ENCODE measurements at regions not wholly inside any gene's neighbourhood (a gene's known extent, or its start where the extent isn't known, plus 50 kb on each side); places are given as distances from the start of the nearest gene placed in this dataset.
"Not testable (repeated sequence)": the region's sequence is repeated elsewhere in the genome, so short reads cannot be mapped to it uniquely, and the experiment has no call there.

- H3K9me3 ChIP-seq (ENCODE audit: low read depth, low read length), result peaks cover 5% of the 10 kb centered on the region
- H3K4me3 ChIP-seq (ENCODE audit: low read length), result no peak overlapping the region
- H3K4me1 ChIP-seq (ENCODE audit: insufficient read depth, low read length), result no peaks in the 10 kb centered on the region
- H3K27me3 ChIP-seq (ENCODE audit: insufficient read depth, low read length), result no peaks in the 10 kb centered on the region
Observed at GRCh38 chr5:60055168-60055567, 161.6 kb upstream of the PDE4D start.

- H3K9me3 ChIP-seq (ENCODE audit: low read depth, low read length); H3K4me3 ChIP-seq (ENCODE audit: low read length); H3K27me3 ChIP-seq (ENCODE audit: insufficient read depth, low read length); H3K4me1 ChIP-seq (ENCODE audit: insufficient read depth, low read length): not testable (repeated sequence)
Observed at GRCh38 chr5:60041996-60042664, 148.6 kb upstream of the PDE4D start.

GRCh38 chr5:60041508-60041907 is 148.0 kb upstream of the PDE4D start:
- not testable (repeated sequence) for H3K27me3 ChIP-seq (ENCODE audit: insufficient read depth, low read length); H3K4me3 ChIP-seq (ENCODE audit: low read length)

GRCh38 chr5:60036192-60036938 is 142.8 kb upstream of the PDE4D start:
- no peak overlapping the region for H3K4me3 ChIP-seq (ENCODE audit: low read length)
- no peaks in the 10 kb centered on the region for H3K9me3 ChIP-seq (ENCODE audit: low read depth, low read length)
- no peaks in the 10 kb centered on the region for H3K27me3 ChIP-seq (ENCODE audit: insufficient read depth, low read length)
- H3K4me1 ChIP-seq (ENCODE audit: insufficient read depth, low read length), result no peaks in the 10 kb centered on the region

More at GRCh38 chr5:60041508-60041907, 148.0 kb upstream of the PDE4D start:
- H3K9me3 ChIP-seq (ENCODE audit: low read depth, low read length); H3K4me1 ChIP-seq (ENCODE audit: insufficient read depth, low read length): not testable (repeated sequence)

- no peaks in the 10 kb centered on the region for H3K4me1 ChIP-seq (ENCODE audit: insufficient read depth, low read length)
- H3K27me3 ChIP-seq (ENCODE audit: insufficient read depth, low read length), result no peaks in the 10 kb centered on the region
- no peaks in the 10 kb centered on the region for H3K9me3 ChIP-seq (ENCODE audit: low read depth, low read length)
- no peak overlapping the region for H3K4me3 ChIP-seq (ENCODE audit: low read length)
Observed at GRCh38 chr5:60026161-60026560, 132.6 kb upstream of the PDE4D start.

- Histone ChIP-seq H3K27me3 (ENCODE audit: insufficient read depth, low read length) (no peaks in the 10 kb centered on the region), H3K4me3 (ENCODE audit: low read length) (no peak overlapping the region), H3K4me1 (ENCODE audit: insufficient read depth, low read length) (no peaks in the 10 kb centered on the region), H3K9me3 (ENCODE audit: low read depth, low read length) (no peaks in the 10 kb centered on the region)
Observed at GRCh38 chr5:60024104-60024503, 130.6 kb upstream of the PDE4D start.

GRCh38 chr5:60023255-60023654 is 129.7 kb upstream of the PDE4D start:
- Histone ChIP-seq H3K27me3 (ENCODE audit: insufficient read depth, low read length) (no peaks in the 10 kb centered on the region), H3K4me1 (ENCODE audit: insufficient read depth, low read length) (no peaks in the 10 kb centered on the region), H3K9me3 (ENCODE audit: low read depth, low read length) (no peaks in the 10 kb centered on the region), H3K4me3 (ENCODE audit: low read length) (no peak overlapping the region)

- H3K9me3 ChIP-seq (ENCODE audit: low read depth, low read length), result no peaks in the 10 kb centered on the region
- H3K27me3 ChIP-seq (ENCODE audit: insufficient read depth, low read length), result no peaks in the 10 kb centered on the region
- no peaks in the 10 kb centered on the region for H3K4me1 ChIP-seq (ENCODE audit: insufficient read depth, low read length)
- no peak overlapping the region for H3K4me3 ChIP-seq (ENCODE audit: low read length)
Observed at GRCh38 chr5:60020457-60020856, 126.9 kb upstream of the PDE4D start.

GRCh38 chr5:60018960-60019359 is 125.4 kb upstream of the PDE4D start:
- not testable (repeated sequence) for H3K4me3 ChIP-seq (ENCODE audit: low read length); H3K27me3 ChIP-seq (ENCODE audit: insufficient read depth, low read length); H3K9me3 ChIP-seq (ENCODE audit: low read depth, low read length); H3K4me1 ChIP-seq (ENCODE audit: insufficient read depth, low read length)

- Histone ChIP-seq H3K4me1 (ENCODE audit: insufficient read depth, low read length) (no peaks in the 10 kb centered on the region), H3K9me3 (ENCODE audit: low read depth, low read length) (no peaks in the 10 kb centered on the region), H3K27me3 (ENCODE audit: insufficient read depth, low read length) (no peaks in the 10 kb centered on the region), H3K4me3 (ENCODE audit: low read length) (no peak overlapping the region)
Observed at GRCh38 chr5:60018091-60018490, 124.6 kb upstream of the PDE4D start.

GRCh38 chr5:60014331-60014730 is 120.8 kb upstream of the PDE4D start:
- H3K9me3 ChIP-seq (ENCODE audit: low read depth, low read length), result no peaks in the 10 kb centered on the region
- no peak overlapping the region for H3K4me3 ChIP-seq (ENCODE audit: low read length)
- no peaks in the 10 kb centered on the region for H3K27me3 ChIP-seq (ENCODE audit: insufficient read depth, low read length)
- H3K4me1 ChIP-seq (ENCODE audit: insufficient read depth, low read length), result no peaks in the 10 kb centered on the region

GRCh38 chr5:60010853-60011252 is 117.3 kb upstream of the PDE4D start:
- no peak overlapping the region for H3K4me3 ChIP-seq (ENCODE audit: low read length)
- H3K9me3 ChIP-seq (ENCODE audit: low read depth, low read length), result no peaks in the 10 kb centered on the region
- no peaks in the 10 kb centered on the region for H3K27me3 ChIP-seq (ENCODE audit: insufficient read depth, low read length)
- H3K4me1 ChIP-seq (ENCODE audit: insufficient read depth, low read length), result no peaks in the 10 kb centered on the region

- no peaks in the 10 kb centered on the region for H3K9me3 ChIP-seq (ENCODE audit: low read depth, low read length)
- no peaks in the 10 kb centered on the region for H3K4me1 ChIP-seq (ENCODE audit: insufficient read depth, low read length)
- no peak overlapping the region for H3K4me3 ChIP-seq (ENCODE audit: low read length)
- no peaks in the 10 kb centered on the region for H3K27me3 ChIP-seq (ENCODE audit: insufficient read depth, low read length)
Observed at GRCh38 chr5:60010328-60010727, 116.8 kb upstream of the PDE4D start.

GRCh38 chr5:60007729-60008128 is 114.2 kb upstream of the PDE4D start:
- no peaks in the 10 kb centered on the region for H3K27me3 ChIP-seq (ENCODE audit: insufficient read depth, low read length)
- peaks cover 10% of the 10 kb centered on the region for H3K9me3 ChIP-seq (ENCODE audit: low read depth, low read length)
- no peak overlapping the region for H3K4me3 ChIP-seq (ENCODE audit: low read length)
- H3K4me1 ChIP-seq (ENCODE audit: insufficient read depth, low read length), result no peaks in the 10 kb centered on the region

GRCh38 chr5:59999056-59999455 is 105.5 kb upstream of the PDE4D start:
- peaks cover 10% of the 10 kb centered on the region for H3K9me3 ChIP-seq (ENCODE audit: low read depth, low read length)
- no peaks in the 10 kb centered on the region for H3K4me1 ChIP-seq (ENCODE audit: insufficient read depth, low read length)
- no peak overlapping the region for H3K4me3 ChIP-seq (ENCODE audit: low read length)
- H3K27me3 ChIP-seq (ENCODE audit: insufficient read depth, low read length), result no peaks in the 10 kb centered on the region

GRCh38 chr5:59992206-59992605 is 98.7 kb upstream of the PDE4D start:
- H3K9me3 ChIP-seq (ENCODE audit: low read depth, low read length), result no peaks in the 10 kb centered on the region
- H3K27me3 ChIP-seq (ENCODE audit: insufficient read depth, low read length), result no peaks in the 10 kb centered on the region
- no peak overlapping the region for H3K4me3 ChIP-seq (ENCODE audit: low read length)
- peaks cover 3% of the 10 kb centered on the region for H3K4me1 ChIP-seq (ENCODE audit: insufficient read depth, low read length)

Measured in mononuclear cell (primary cell).